Progenitor cell of endocrine pancreas (in vitro differentiated cells): ENCODE measurements at regions not wholly inside any gene's neighbourhood (a gene's known extent, or its start where the extent isn't known, plus 50 kb on each side); places are given as distances from the start of the nearest gene placed in this dataset.

Experiments used
- DNase-seq: peaks from one replicate; pipeline ENCODE4 v3.0.0; 2021; ENCODE audit warnings: low spot score; ENCODE audit not compliant: unreplicated experiment
- H3K27ac Mint-ChIP-seq: 2 replicates; pipeline ENCODE4 v1.8.0; 2021; ENCODE audit warnings: mild to moderate bottlenecking, moderate library complexity, mixed read lengths
- H3K27me3 Mint-ChIP-seq: 2 replicates; pipeline ENCODE4 v1.8.0; 2021; ENCODE audit warnings: mixed read lengths
- H3K36me3 Mint-ChIP-seq: 2 replicates; pipeline ENCODE4 v1.8.0; 2022; ENCODE audit warnings: mixed read lengths; ENCODE audit not compliant: insufficient read depth
- H3K4me1 Mint-ChIP-seq: 2 replicates; pipeline ENCODE4 v1.8.0; 2021; ENCODE audit warnings: low read depth, mixed read lengths
- H3K4me3 Mint-ChIP-seq: 2 replicates; pipeline ENCODE4 v1.8.0; 2021; ENCODE audit warnings: low read depth, mild to moderate bottlenecking, moderate library complexity, mixed read lengths
- H3K9me3 Mint-ChIP-seq: 2 replicates; pipeline ENCODE4 v1.8.0; 2021; ENCODE audit warnings: low read depth, mixed read lengths
- TF ChIP-seq, protein P1 (sequence below): fragments of 200-600 bp; sonication (generic); IDR thresholded peaks from one replicate; pipeline ENCODE4 v1.5.0; 2021; ENCODE audit warnings: antibody characterized with exemption, mild to moderate bottlenecking; ENCODE audit not compliant: unreplicated experiment

DNA sequence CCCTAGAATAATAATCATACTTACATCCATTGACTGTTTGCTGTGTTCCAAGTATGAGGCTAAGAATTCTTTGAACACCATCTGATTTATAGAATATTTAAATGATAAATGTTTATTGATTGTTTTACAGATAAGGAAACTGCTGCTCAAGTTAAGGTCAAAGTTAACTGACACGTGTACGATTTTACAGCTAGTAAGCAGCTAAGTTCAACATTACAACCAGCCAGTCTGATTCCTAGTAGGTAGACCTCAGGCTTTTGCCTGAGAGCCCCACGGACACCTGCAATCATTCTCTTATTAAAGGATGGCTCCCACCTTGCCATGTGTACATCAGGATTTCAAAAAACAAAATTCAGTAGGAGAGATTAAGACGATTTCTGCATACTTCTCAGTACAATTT, 141.9 kb downstream of the SPRY2 start:
- Mint-ChIP-seq H3K9me3 (peaks cover 5% of the 10 kb centered on the region), H3K4me1 (peaks cover 12% of the 10 kb centered on the region), H3K27ac (no peak overlapping the region), H3K36me3 (no peaks in the 10 kb centered on the region), H3K27me3 (no peaks in the 10 kb centered on the region), H3K4me3 (no peak overlapping the region)
- no peak for DNase-seq
- TF ChIP-seq, protein P1, sequence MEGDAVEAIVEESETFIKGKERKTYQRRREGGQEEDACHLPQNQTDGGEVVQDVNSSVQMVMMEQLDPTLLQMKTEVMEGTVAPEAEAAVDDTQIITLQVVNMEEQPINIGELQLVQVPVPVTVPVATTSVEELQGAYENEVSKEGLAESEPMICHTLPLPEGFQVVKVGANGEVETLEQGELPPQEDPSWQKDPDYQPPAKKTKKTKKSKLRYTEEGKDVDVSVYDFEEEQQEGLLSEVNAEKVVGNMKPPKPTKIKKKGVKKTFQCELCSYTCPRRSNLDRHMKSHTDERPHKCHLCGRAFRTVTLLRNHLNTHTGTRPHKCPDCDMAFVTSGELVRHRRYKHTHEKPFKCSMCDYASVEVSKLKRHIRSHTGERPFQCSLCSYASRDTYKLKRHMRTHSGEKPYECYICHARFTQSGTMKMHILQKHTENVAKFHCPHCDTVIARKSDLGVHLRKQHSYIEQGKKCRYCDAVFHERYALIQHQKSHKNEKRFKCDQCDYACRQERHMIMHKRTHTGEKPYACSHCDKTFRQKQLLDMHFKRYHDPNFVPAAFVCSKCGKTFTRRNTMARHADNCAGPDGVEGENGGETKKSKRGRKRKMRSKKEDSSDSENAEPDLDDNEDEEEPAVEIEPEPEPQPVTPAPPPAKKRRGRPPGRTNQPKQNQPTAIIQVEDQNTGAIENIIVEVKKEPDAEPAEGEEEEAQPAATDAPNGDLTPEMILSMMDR: no peak

DNA sequence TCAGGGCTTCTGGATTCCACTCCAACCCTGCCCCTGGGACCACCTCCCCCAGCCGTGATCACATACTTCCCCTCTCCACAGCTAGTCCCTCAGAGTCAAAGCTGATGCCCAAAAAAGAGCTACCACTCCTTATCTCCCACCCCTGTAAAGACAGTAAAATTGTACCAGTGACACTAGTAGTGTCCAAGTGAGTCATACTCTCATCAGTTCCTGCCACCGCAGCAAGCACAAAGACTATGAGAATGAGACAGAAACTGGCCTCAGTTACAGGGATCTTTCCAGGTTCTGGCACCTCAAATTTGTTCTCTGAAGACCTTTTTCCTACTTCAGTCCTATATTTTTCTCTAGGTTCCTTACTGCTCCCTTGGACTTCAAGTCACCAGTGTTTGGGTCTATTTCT, 144.2 kb downstream of the SPRY2 start:
- no peak for DNase-seq
- H3K27ac Mint-ChIP-seq: no peak overlapping the region
- TF ChIP-seq, protein P1: no peak
- no peaks in the 10 kb centered on the region for H3K27me3 Mint-ChIP-seq
- no peaks in the 10 kb centered on the region for H3K36me3 Mint-ChIP-seq
- H3K4me3 Mint-ChIP-seq: no peak overlapping the region
- H3K4me1 Mint-ChIP-seq: peaks cover 12% of the 10 kb centered on the region
- peaks cover 3% of the 10 kb centered on the region for H3K9me3 Mint-ChIP-seq

DNA sequence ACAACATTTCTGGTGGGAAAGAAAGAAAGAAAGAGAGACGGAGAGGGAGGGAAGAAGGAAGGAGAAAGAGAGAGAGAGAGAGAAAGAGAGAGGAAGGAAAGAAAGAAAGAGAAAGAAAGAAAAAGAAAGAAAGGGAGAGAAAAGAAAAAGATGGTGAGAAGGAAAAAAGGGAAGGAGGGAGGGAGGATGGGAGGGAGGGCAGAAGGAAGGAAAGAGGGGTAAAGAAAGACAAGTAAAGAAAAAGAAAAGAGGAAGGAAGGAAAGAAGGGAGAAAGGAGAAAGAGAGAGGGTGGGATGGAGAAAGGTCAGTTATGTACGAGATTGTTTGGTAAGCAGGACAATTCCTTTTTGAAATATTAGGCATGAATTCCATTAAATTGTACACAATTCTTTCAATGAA, 145.3 kb downstream of the SPRY2 start:
- H3K36me3 Mint-ChIP-seq: no peaks in the 10 kb centered on the region
- no peak for DNase-seq
- no peaks in the 10 kb centered on the region for H3K27me3 Mint-ChIP-seq
- peaks cover 12% of the 10 kb centered on the region for H3K4me1 Mint-ChIP-seq
- TF ChIP-seq, protein P1: no peak
- no peak overlapping the region for H3K4me3 Mint-ChIP-seq
- H3K27ac Mint-ChIP-seq: no peak overlapping the region
- no peaks in the 10 kb centered on the region for H3K9me3 Mint-ChIP-seq

DNA sequence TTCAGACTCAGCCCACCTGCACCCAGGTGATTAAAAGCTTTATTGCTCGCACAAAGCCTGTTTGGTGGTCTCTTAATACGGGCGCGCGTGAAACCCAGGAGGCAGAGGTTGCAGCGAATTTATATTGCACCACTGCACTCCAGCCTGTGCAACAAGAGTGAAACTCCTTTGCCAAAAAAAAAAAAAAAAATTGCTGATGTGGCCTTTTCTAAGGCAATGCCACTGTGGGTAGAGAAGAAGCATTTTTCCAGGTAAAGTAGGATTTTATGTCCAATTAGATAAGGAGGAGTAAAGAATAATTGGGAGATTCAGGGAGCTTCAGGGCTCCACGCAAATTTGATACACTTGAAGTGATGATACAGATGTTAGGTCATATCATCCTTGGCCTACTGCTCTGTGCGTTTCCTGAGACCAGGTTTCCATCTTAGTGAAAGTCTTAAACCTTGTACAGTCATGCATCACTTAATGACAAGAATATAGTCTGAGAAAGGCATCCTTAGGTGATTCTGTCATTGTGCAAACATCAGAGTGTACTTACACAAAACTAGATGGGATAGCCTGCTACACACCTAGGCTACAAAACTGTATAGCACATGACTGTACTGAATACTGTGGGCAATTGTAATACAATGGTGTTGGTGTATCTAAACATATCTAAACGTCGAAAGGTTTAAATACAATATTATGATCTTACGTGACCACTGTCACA, 150.9 kb downstream of the SPRY2 start:
- H3K27ac Mint-ChIP-seq: no peak overlapping the region

DNA sequence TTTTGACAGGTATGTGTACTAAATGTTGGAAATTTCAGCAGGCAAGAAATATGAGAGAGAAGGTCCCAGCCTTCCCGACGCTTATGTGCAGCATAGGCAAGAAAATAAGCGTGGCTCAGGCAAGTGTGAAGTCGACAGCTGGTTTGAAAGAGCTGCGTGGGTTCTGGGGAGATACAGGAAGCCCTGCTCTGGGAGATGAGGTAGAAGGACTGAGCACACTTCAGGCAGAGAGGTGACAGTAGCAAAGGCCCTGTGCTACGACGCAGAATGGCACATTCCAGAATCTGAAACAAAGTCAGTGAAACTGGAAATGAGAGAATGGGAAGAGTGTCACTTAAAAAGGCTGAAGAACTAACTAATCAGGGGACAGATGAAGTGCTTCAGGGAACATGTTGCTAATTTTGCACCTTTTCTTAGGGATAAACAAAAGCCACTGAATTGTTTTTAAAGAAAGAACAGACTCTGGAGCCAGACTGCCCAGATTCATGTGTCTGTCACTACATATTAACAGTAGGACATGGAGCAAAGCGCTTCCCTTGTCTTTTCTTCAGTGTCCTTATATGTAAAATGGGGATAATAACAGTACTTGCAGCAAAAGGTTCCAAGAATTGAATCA, 160.1 kb downstream of the SPRY2 start:
- H3K27me3 Mint-ChIP-seq: no peaks in the 10 kb centered on the region
- H3K27ac Mint-ChIP-seq: no peak overlapping the region
- no peak overlapping the region for H3K4me3 Mint-ChIP-seq
- H3K9me3 Mint-ChIP-seq: peaks cover 3% of the 10 kb centered on the region
- no peak for DNase-seq
- peaks cover 8% of the 10 kb centered on the region for H3K4me1 Mint-ChIP-seq
- no peaks in the 10 kb centered on the region for H3K36me3 Mint-ChIP-seq
- TF ChIP-seq, protein P1: no peak

More for the DNA sequence above, 150.9 kb downstream of the SPRY2 start:
- H3K9me3 Mint-ChIP-seq: no peaks in the 10 kb centered on the region
- H3K36me3 Mint-ChIP-seq: no peaks in the 10 kb centered on the region
- TF ChIP-seq, protein P1: no peak
- H3K4me3 Mint-ChIP-seq: no peak overlapping the region
- no peaks in the 10 kb centered on the region for H3K27me3 Mint-ChIP-seq
- DNase-seq: no peak
- H3K4me1 Mint-ChIP-seq: no peaks in the 10 kb centered on the region
